ENCODE measurements at regions not wholly inside any gene's neighbourhood (a gene's known extent, or its start where the extent isn't known, plus 50 kb on each side); places are given as distances from the start of the nearest gene placed in this dataset.

DNA sequence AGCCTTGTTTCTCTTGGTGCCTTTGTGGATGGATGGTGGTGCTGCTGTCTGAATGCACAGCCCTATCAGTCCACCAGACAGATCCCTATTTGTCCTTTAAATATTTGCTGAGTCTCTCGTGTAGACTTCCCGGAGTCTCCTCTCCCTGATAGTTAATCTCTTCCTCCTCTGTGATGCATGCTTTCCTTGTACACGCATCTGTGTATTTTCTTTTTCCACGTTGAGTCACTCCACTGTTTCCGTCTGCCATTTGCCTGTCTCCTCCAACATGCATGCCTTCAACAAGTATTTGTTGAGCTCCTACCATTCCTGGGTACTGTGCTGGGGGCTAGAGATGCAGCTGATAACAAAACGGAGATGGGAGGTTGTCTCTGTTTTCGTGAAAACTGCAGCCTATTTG is 282.6 kb downstream of the HAPSTR1 start:
- Histone ChIP-seq H3K27me3 (ENCODE audit: insufficient read depth, low read length) (no peaks in the 10 kb centered on the region), H2AFZ (ENCODE audit: low read depth, low read length) (no peak overlapping the region), H3K9ac (ENCODE audit: low read length) (no peak overlapping the region), H3K27ac (ENCODE audit: low read depth, low read length) (no peak overlapping the region), H3K36me3 (ENCODE audit: insufficient read depth, low read length) (no peaks in the 10 kb centered on the region), H3K79me2 (ENCODE audit: insufficient read depth, low read length) (no peaks in the 10 kb centered on the region), H3K4me3 (ENCODE audit: insufficient read depth, low read depth, low read length) (no peak overlapping the region), H3K4me1 (ENCODE audit: insufficient read depth, low read length) (no peaks in the 10 kb centered on the region), H3K9me3 (ENCODE audit: insufficient read depth, low read depth, low read length) (no peaks in the 10 kb centered on the region), H4K20me1 (ENCODE audit: insufficient read depth, low read length) (no peaks in the 10 kb centered on the region), H3K4me2 (ENCODE audit: low read length) (no peak overlapping the region)
- DNase-seq (ENCODE audit: low read depth) (no peak), FAIRE-seq (no peak)
- no peak overlapping the region for H3K4me3 Mint-ChIP-seq (ENCODE audit: unreplicated experiment)
- H3K4me1 Mint-ChIP-seq (ENCODE audit: low read depth, unreplicated experiment): no peaks in the 10 kb centered on the region
- H3K9me3 Mint-ChIP-seq (ENCODE audit: unreplicated experiment): peaks cover 6% of the 10 kb centered on the region
- TF ChIP-seq, protein P1, sequence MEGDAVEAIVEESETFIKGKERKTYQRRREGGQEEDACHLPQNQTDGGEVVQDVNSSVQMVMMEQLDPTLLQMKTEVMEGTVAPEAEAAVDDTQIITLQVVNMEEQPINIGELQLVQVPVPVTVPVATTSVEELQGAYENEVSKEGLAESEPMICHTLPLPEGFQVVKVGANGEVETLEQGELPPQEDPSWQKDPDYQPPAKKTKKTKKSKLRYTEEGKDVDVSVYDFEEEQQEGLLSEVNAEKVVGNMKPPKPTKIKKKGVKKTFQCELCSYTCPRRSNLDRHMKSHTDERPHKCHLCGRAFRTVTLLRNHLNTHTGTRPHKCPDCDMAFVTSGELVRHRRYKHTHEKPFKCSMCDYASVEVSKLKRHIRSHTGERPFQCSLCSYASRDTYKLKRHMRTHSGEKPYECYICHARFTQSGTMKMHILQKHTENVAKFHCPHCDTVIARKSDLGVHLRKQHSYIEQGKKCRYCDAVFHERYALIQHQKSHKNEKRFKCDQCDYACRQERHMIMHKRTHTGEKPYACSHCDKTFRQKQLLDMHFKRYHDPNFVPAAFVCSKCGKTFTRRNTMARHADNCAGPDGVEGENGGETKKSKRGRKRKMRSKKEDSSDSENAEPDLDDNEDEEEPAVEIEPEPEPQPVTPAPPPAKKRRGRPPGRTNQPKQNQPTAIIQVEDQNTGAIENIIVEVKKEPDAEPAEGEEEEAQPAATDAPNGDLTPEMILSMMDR (IDR thresholded peaks at IDR 0.05; ENCODE audit: insufficient read depth, low read depth, low read length): no peak
- TF ChIP-seq EZH2 (IDR thresholded peaks at IDR 0.05; ENCODE audit: insufficient read depth, low read length): no peak
- no peak overlapping the region for H3K27ac Mint-ChIP-seq (ENCODE audit: unreplicated experiment)
- H3K27me3 Mint-ChIP-seq (ENCODE audit: low read depth, unreplicated experiment): no peaks in the 10 kb centered on the region
- H3K36me3 Mint-ChIP-seq (ENCODE audit: low read depth, unreplicated experiment): no peaks in the 10 kb centered on the region

DNA sequence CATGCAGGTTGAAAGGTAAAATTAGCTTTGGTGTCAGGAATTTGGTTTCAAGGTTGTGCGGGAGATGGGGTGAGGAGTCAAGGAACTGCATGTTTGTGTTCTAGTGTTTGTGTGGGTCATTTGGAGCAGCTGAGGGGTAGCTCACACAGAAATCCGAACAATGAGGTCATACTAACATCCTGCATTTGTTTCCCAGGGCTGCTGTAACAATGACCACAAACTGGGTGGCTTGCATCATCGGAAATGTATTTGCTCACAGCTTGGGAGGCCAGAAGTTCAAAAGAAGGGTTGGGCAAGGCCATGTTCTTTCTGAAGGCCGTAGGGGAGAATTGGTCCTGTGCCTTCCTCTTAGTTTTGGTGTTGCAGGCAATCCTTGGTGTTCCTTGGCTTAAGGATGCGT is 287.4 kb downstream of the HAPSTR1 start:
- Mint-ChIP-seq H3K4me1 (ENCODE audit: low read depth, unreplicated experiment) (no peaks in the 10 kb centered on the region), H3K27me3 (ENCODE audit: low read depth, unreplicated experiment) (peaks cover 2% of the 10 kb centered on the region), H3K4me3 (ENCODE audit: unreplicated experiment) (no peak overlapping the region), H3K27ac (ENCODE audit: unreplicated experiment) (no peak overlapping the region), H3K9me3 (ENCODE audit: unreplicated experiment) (peaks cover 11% of the 10 kb centered on the region), H3K36me3 (ENCODE audit: low read depth, unreplicated experiment) (no peaks in the 10 kb centered on the region)
- H3K27me3 ChIP-seq (ENCODE audit: insufficient read depth, low read length): no peaks in the 10 kb centered on the region
- TF ChIP-seq, protein P1 (IDR thresholded peaks at IDR 0.05; ENCODE audit: insufficient read depth, low read depth, low read length): no peak
- TF ChIP-seq EZH2 (IDR thresholded peaks at IDR 0.05; ENCODE audit: insufficient read depth, low read length): no peak
- H3K79me2 ChIP-seq (ENCODE audit: insufficient read depth, low read length): no peaks in the 10 kb centered on the region
- no peaks in the 10 kb centered on the region for H4K20me1 ChIP-seq (ENCODE audit: insufficient read depth, low read length)
- no peak overlapping the region for H2AFZ ChIP-seq (ENCODE audit: low read depth, low read length)
- H3K4me1 ChIP-seq (ENCODE audit: insufficient read depth, low read length): no peaks in the 10 kb centered on the region
- no peaks in the 10 kb centered on the region for H3K36me3 ChIP-seq (ENCODE audit: insufficient read depth, low read length)
- H3K9ac ChIP-seq (ENCODE audit: low read length): no peak overlapping the region
- H3K4me3 ChIP-seq (ENCODE audit: insufficient read depth, low read depth, low read length): no peak overlapping the region
- DNase-seq (ENCODE audit: low read depth) (no peak), FAIRE-seq (no peak)
- no peak overlapping the region for H3K4me2 ChIP-seq (ENCODE audit: low read length)
- no peak overlapping the region for H3K27ac ChIP-seq (ENCODE audit: low read depth, low read length)
- H3K9me3 ChIP-seq (ENCODE audit: insufficient read depth, low read depth, low read length): no peaks in the 10 kb centered on the region

DNA sequence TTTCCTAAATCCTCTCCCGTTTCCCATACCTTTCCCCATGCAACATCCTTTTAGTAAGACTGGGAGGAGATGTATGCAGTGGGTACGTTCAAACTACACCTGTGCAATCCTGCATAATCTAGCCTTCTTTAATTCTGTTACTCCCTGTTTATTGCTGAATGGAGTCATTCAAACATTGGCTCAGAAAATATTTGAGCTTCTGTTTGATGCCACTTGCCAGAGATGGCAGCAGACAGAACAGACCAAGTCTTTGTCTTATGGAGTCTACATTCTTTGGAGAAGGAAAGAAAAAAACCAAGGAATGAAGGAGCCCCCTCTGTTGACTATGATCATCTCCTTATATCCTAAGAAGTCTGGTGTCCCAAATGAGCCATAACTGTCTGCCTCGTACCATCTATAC is 288.8 kb downstream of the HAPSTR1 start:
- TF ChIP-seq, protein P1 (IDR thresholded peaks at IDR 0.05; ENCODE audit: insufficient read depth, low read depth, low read length): no peak
- no peak for TF ChIP-seq EZH2 (IDR thresholded peaks at IDR 0.05; ENCODE audit: insufficient read depth, low read length)

More for the DNA sequence above, 288.8 kb downstream of the HAPSTR1 start:
- H3K4me3 Mint-ChIP-seq (ENCODE audit: unreplicated experiment): no peak overlapping the region
- H3K27me3 ChIP-seq (ENCODE audit: insufficient read depth, low read length): no peaks in the 10 kb centered on the region
- no peaks in the 10 kb centered on the region for H3K79me2 ChIP-seq (ENCODE audit: insufficient read depth, low read length)
- no peak overlapping the region for H3K27ac ChIP-seq (ENCODE audit: low read depth, low read length)
- no peak overlapping the region for H2AFZ ChIP-seq (ENCODE audit: low read depth, low read length)
- H3K36me3 Mint-ChIP-seq (ENCODE audit: low read depth, unreplicated experiment): no peaks in the 10 kb centered on the region
- H3K36me3 ChIP-seq (ENCODE audit: insufficient read depth, low read length): no peaks in the 10 kb centered on the region
- DNase-seq (ENCODE audit: low read depth): no peak
- H3K4me1 Mint-ChIP-seq (ENCODE audit: low read depth, unreplicated experiment): no peaks in the 10 kb centered on the region
- H3K9me3 ChIP-seq (ENCODE audit: insufficient read depth, low read depth, low read length): no peaks in the 10 kb centered on the region
- H3K9me3 Mint-ChIP-seq (ENCODE audit: unreplicated experiment): peaks cover 12% of the 10 kb centered on the region
- no peak overlapping the region for H3K27ac Mint-ChIP-seq (ENCODE audit: unreplicated experiment)
- FAIRE-seq: no peak
- H3K27me3 Mint-ChIP-seq (ENCODE audit: low read depth, unreplicated experiment): peaks cover 3% of the 10 kb centered on the region
- no peak overlapping the region for H3K9ac ChIP-seq (ENCODE audit: low read length)
- H4K20me1 ChIP-seq (ENCODE audit: insufficient read depth, low read length): no peaks in the 10 kb centered on the region
- no peaks in the 10 kb centered on the region for H3K4me1 ChIP-seq (ENCODE audit: insufficient read depth, low read length)
- no peak overlapping the region for H3K4me2 ChIP-seq (ENCODE audit: low read length)
- H3K4me3 ChIP-seq (ENCODE audit: insufficient read depth, low read depth, low read length): no peak overlapping the region
